HL-60 (cell line): ENCODE measurements at regions not wholly inside any gene's neighbourhood (a gene's known extent, or its start where the extent isn't known, plus 50 kb on each side); places are given as distances from the start of the nearest gene placed in this dataset.

Experiments used
- DNase-seq, 2 experiments: peaks; one replicate each; pipeline ENCODE4 v3.0.0-alpha.2; 2010 to 2020; ENCODE audit warnings: low read depth in 1 of 2, low spot score in 1 of 2
- H3K27ac ChIP-seq: fragments of 250-450 bp; sonication (Bioruptor Pico); replicated peaks from 2 replicates; pipeline ENCODE4 v1.5.1; 2020; ENCODE audit warnings: mild to moderate bottlenecking, moderate library complexity
- H3K27me3 ChIP-seq: fragments of 250-450 bp; sonication (Bioruptor Pico); 2 replicates; pipeline ENCODE4 v1.5.1; 2021; ENCODE audit warnings: mild to moderate bottlenecking, moderate library complexity; ENCODE audit not compliant: insufficient read depth, poor library complexity, severe bottlenecking
- H3K4me3 ChIP-seq: replicated peaks from 2 replicates; pipeline ENCODE4 v1.5.1; 2011; ENCODE audit warnings: mild to moderate bottlenecking, control low read depth, low read length; ENCODE audit not compliant: insufficient read depth
- GABPA ChIP-seq: IDR thresholded peaks from 2 replicates; pipeline ENCODE4 v1.6.1; 2012; ENCODE audit warnings: low read depth
- POLR2AphosphoS5 ChIP-seq: IDR thresholded peaks from 2 replicates; pipeline ENCODE4 v1.6.1; 2012; ENCODE audit warnings: low read depth
- SPI1 ChIP-seq: IDR thresholded peaks from 2 replicates; pipeline ENCODE4 v1.6.1; 2012; ENCODE audit warnings: low read depth, mild to moderate bottlenecking, borderline replicate concordance
- TF ChIP-seq, protein P1 (sequence below): IDR thresholded peaks from one replicate; pipeline ENCODE4 v1.5.1; 2011; ENCODE audit warnings: low read length, control low read depth, inconsistent platforms; ENCODE audit not compliant: insufficient read depth
- TF ChIP-seq, protein P2 (sequence below): IDR thresholded peaks from 2 replicates; pipeline ENCODE4 v1.6.1; 2012; ENCODE audit warnings: low read depth; ENCODE audit not compliant: insufficient replicate concordance

DNA sequence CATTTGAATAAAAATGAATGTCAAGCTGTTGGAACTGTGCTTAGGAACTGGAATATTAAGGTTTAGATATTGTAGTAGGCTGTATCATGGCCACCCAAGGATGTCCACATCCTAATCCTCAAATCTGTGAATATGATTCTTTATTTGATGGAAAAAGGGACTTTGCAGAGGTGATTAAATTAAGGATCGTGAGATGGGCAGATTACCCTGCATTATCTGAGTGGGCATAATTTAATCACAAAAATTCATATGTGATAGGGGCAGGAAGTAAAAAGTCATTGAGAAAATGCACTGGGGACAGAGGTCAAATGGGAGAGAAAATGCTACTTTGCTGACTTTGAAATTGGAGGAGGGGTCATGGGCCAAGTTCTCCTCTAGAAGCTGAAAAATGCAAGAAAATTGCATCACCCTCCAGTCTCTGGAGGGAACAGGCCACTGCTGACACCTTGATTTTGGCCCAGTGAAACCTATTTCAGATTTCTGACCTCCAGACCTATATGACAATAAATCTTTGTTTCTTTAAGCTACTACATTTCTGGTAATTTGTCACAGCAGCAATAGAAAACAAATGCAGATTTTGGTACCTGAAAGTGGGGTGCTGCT, 521.4 kb downstream of the PCDH7 start:
- no peaks in the 10 kb centered on the region for H3K27me3 ChIP-seq
- no peak overlapping the region for H3K27ac ChIP-seq
- no peak overlapping the region for H3K4me3 ChIP-seq
- TF ChIP-seq SPI1 (no peak), GABPA (no peak), POLR2AphosphoS5 (no peak)
- TF ChIP-seq, protein P1, sequence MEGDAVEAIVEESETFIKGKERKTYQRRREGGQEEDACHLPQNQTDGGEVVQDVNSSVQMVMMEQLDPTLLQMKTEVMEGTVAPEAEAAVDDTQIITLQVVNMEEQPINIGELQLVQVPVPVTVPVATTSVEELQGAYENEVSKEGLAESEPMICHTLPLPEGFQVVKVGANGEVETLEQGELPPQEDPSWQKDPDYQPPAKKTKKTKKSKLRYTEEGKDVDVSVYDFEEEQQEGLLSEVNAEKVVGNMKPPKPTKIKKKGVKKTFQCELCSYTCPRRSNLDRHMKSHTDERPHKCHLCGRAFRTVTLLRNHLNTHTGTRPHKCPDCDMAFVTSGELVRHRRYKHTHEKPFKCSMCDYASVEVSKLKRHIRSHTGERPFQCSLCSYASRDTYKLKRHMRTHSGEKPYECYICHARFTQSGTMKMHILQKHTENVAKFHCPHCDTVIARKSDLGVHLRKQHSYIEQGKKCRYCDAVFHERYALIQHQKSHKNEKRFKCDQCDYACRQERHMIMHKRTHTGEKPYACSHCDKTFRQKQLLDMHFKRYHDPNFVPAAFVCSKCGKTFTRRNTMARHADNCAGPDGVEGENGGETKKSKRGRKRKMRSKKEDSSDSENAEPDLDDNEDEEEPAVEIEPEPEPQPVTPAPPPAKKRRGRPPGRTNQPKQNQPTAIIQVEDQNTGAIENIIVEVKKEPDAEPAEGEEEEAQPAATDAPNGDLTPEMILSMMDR, result no peak
- TF ChIP-seq, protein P2, sequence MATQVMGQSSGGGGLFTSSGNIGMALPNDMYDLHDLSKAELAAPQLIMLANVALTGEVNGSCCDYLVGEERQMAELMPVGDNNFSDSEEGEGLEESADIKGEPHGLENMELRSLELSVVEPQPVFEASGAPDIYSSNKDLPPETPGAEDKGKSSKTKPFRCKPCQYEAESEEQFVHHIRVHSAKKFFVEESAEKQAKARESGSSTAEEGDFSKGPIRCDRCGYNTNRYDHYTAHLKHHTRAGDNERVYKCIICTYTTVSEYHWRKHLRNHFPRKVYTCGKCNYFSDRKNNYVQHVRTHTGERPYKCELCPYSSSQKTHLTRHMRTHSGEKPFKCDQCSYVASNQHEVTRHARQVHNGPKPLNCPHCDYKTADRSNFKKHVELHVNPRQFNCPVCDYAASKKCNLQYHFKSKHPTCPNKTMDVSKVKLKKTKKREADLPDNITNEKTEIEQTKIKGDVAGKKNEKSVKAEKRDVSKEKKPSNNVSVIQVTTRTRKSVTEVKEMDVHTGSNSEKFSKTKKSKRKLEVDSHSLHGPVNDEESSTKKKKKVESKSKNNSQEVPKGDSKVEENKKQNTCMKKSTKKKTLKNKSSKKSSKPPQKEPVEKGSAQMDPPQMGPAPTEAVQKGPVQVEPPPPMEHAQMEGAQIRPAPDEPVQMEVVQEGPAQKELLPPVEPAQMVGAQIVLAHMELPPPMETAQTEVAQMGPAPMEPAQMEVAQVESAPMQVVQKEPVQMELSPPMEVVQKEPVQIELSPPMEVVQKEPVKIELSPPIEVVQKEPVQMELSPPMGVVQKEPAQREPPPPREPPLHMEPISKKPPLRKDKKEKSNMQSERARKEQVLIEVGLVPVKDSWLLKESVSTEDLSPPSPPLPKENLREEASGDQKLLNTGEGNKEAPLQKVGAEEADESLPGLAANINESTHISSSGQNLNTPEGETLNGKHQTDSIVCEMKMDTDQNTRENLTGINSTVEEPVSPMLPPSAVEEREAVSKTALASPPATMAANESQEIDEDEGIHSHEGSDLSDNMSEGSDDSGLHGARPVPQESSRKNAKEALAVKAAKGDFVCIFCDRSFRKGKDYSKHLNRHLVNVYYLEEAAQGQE, result no peak
- DNase-seq, result no peak

DNA sequence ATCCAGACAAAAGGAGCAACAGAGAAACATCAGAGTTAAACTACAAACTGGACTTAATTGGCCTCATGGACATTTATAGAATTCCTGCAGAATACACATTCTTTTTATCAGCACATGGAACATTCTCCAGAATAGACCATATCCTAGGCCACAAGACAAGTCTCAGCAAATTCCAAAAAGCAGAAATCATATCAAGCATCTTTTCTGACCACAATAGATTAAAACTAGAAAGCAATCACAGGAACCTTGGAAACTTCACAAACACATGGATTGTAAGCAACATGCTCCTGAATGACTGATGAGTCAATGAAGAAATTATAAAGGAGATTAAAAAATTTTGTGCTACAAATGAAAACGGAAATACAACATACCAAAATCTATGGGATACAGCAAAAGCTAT, 526.7 kb downstream of the PCDH7 start:
- no peak overlapping the region for H3K27ac ChIP-seq
- H3K27me3 ChIP-seq, result no peaks in the 10 kb centered on the region
- TF ChIP-seq SPI1, result no peak
- TF ChIP-seq GABPA, result no peak
- TF ChIP-seq, protein P2, result no peak
- TF ChIP-seq POLR2AphosphoS5, result no peak
- TF ChIP-seq, protein P1, result no peak
- DNase-seq, result no peak
- no peak overlapping the region for H3K4me3 ChIP-seq

DNA sequence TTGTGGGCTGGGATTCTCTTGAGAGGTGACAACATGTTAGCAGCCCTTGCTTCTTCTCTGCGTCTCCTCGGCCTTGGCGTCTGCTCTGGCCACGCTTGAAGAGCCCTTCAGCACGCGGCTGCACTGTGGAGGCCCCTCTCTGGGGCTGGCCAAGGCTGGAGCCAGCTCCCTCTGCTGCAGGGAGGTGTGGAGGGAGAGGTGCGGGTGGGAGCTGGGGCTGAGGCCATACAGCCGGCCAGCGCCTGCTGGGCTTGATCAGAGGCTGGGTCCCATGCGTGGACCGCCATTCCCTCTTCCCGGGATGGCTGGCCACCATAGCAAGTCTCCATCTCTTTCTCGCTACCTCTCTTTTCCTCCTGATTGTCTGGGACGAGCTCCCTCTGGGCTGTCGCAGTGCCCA, 539.0 kb downstream of the PCDH7 start:
- Histone ChIP-seq H3K27me3 (no peaks in the 10 kb centered on the region), H3K27ac (no peak overlapping the region), H3K4me3 (no peak overlapping the region)
- no peak for DNase-seq
- TF ChIP-seq, protein P1, result no peak
- TF ChIP-seq SPI1 (no peak), GABPA (no peak), POLR2AphosphoS5 (no peak)
- TF ChIP-seq, protein P2, result no peak
